ENCODE measurements at regions not wholly inside any gene's neighbourhood (a gene's known extent, or its start where the extent isn't known, plus 50 kb on each side); places are given as distances from the start of the nearest gene placed in this dataset.

GRCh38 chr17:65332375-65332774, 195.2 kb downstream of the RGS9 start:
- TF ChIP-seq CTCF (IDR thresholded peaks at IDR 0.05 in 2 of 3, conservative IDR thresholded peaks at IDR 0.05 in 1 of 3; ENCODE audit: insufficient read depth in 2 of 3, low read depth in 1 of 3, low read length in 3 of 3) (no peak), MYC (IDR thresholded peaks at IDR 0.05; ENCODE audit: low read depth, low read length) (no peak), MYC (CRISPR knock-in tag; IDR thresholded peaks at IDR 0.05; ENCODE audit: borderline replicate concordance, low read depth) (no peak), POLR2A (conservative IDR thresholded peaks at IDR 0.05) (no peak), ZNF143 (CRISPR knock-in tag; IDR thresholded peaks at IDR 0.05) (no peak), SNRNP70 (optimal IDR thresholded peaks at IDR 0.05; ENCODE audit: low read depth, low read length) (no peak), EP300 (IDR thresholded peaks at IDR 0.05; ENCODE audit: low read length) (no peak), BCOR (IDR thresholded peaks at IDR 0.05) (no peak), SIN3B (IDR thresholded peaks at IDR 0.05; ENCODE audit: low read depth) (no peak), TFAM (CRISPR knock-in tag; conservative IDR thresholded peaks at IDR 0.05) (no peak), REST (IDR thresholded peaks at IDR 0.05; ENCODE audit: borderline replicate concordance) (no peak), REST (CRISPR knock-in tag; IDR thresholded peaks at IDR 0.05; ENCODE audit: low read depth) (no peak), SMC3 (conservative IDR thresholded peaks at IDR 0.05; ENCODE audit: insufficient read depth, low read depth, low read length) (no peak)
- TF ChIP-seq, protein P1, sequence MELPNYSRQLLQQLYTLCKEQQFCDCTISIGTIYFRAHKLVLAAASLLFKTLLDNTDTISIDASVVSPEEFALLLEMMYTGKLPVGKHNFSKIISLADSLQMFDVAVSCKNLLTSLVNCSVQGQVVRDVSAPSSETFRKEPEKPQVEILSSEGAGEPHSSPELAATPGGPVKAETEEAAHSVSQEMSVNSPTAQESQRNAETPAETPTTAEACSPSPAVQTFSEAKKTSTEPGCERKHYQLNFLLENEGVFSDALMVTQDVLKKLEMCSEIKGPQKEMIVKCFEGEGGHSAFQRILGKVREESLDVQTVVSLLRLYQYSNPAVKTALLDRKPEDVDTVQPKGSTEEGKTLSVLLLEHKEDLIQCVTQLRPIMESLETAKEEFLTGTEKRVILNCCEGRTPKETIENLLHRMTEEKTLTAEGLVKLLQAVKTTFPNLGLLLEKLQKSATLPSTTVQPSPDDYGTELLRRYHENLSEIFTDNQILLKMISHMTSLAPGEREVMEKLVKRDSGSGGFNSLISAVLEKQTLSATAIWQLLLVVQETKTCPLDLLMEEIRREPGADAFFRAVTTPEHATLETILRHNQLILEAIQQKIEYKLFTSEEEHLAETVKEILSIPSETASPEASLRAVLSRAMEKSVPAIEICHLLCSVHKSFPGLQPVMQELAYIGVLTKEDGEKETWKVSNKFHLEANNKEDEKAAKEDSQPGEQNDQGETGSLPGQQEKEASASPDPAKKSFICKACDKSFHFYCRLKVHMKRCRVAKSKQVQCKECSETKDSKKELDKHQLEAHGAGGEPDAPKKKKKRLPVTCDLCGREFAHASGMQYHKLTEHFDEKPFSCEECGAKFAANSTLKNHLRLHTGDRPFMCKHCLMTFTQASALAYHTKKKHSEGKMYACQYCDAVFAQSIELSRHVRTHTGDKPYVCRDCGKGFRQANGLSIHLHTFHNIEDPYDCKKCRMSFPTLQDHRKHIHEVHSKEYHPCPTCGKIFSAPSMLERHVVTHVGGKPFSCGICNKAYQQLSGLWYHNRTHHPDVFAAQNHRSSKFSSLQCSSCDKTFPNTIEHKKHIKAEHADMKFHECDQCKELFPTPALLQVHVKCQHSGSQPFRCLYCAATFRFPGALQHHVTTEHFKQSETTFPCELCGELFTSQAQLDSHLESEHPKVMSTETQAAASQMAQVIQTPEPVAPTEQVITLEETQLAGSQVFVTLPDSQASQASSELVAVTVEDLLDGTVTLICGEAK (IDR thresholded peaks at IDR 0.05) = no peak
- TF ChIP-seq, protein P1 (CRISPR knock-in tag; IDR thresholded peaks at IDR 0.05) = no peak
- TF ChIP-seq, protein P2, sequence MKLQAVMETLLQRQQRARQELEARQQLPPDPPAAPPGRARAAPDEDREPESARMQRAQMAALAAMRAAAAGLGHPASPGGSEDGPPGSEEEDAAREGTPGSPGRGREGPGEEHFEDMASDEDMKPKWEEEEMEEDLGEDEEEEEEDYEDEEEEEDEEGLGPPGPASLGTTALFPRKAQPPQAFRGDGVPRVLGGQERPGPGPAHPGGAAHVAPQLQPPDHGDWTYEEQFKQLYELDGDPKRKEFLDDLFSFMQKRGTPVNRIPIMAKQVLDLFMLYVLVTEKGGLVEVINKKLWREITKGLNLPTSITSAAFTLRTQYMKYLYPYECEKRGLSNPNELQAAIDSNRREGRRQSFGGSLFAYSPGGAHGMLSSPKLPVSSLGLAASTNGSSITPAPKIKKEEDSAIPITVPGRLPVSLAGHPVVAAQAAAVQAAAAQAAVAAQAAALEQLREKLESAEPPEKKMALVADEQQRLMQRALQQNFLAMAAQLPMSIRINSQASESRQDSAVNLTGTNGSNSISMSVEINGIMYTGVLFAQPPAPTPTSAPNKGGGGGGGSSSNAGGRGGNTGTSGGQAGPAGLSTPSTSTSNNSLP (IDR thresholded peaks at IDR 0.05; ENCODE audit: borderline replicate concordance, low read depth, low read length) = no peak
